Esophagus mucosa (tissue), 1 donor: ENCODE measurements at regions not wholly inside any gene's neighbourhood (a gene's known extent, or its start where the extent isn't known, plus 50 kb on each side); places are given as distances from the start of the nearest gene placed in this dataset.

Experiments used
- ATAC-seq: fragments of 200-7000 bp; cut with Tn5 transposase; one replicate; pipeline ENCODE4 v1.9.1; 2020
- donor health status: DM: yes; HTN: yes; CAD: no.

GRCh38 chr2:67346718-67347407 is 50.3 kb upstream of the ETAA1 start:
- peak; percentile 62 for ATAC-seq
